ENCODE measurements at regions not wholly inside any gene's neighbourhood (a gene's known extent, or its start where the extent isn't known, plus 50 kb on each side); places are given as distances from the start of the nearest gene placed in this dataset.

DNA sequence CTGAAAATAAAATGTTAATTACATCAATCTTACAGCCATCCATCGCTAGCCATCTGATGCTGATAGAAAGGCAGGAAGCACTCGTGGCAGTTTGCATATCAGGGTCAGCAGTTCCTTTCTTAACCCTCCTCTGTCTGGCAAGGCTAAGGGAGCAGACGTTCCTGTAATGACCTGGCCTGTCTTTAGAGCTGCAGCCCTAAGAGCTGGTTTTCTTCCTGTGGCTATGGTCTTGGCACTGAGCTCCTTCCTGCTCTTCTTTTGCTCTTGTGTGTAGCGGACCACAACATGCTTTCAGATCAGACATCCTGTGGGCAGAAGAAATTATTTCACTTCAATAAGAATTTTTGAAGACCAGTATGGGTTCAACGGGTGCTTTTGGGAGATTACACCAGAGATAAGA is 170.4 kb downstream of the DAD1 start:
- POLR2A ChIA-PET: no interaction called here
- no peak overlapping the region for H3K4me3 ChIP-seq (ENCODE audit: control extremely low read depth in 1 of 5, extremely low read depth in 1 of 5, insufficient read depth in 1 of 5, low read depth in 2 of 5, low read length in 4 of 5)
- TF ChIP-seq EZH2 (IDR thresholded peaks at IDR 0.05; ENCODE audit: borderline replicate concordance, insufficient read depth, low read depth, low read length, poor library complexity, severe bottlenecking) (no peak), CTCF (IDR thresholded peaks at IDR 0.05) (no peak)
- CTCF ChIA-PET: interaction anchor here (1.0 to 3.3 kb wide), 2 partner anchors 30 to 138 kb away, joined by 3 to 11 read pairs; no protein-coding TSS in a partner anchor
- DNase-seq (no peak), ATAC-seq (ENCODE audit: low read depth) (peak; percentile 15)
- no peaks in the 10 kb centered on the region for H3K9me3 ChIP-seq (ENCODE audit: control extremely low read depth in 1 of 3, control insufficient read depth in 2 of 3, insufficient read depth in 1 of 3, low read length in 2 of 3)
- H3K4me3 Mint-ChIP-seq: peak overlapping the region; percentile 11
- no peak overlapping the region for H3K9ac ChIP-seq (ENCODE audit: low read length)
- H3K4me2 ChIP-seq (replicated peaks; ENCODE audit: low read depth, low read length, poor library complexity, severe bottlenecking): peak overlapping the region; percentile 48
- H3K9me3 Mint-ChIP-seq (ENCODE audit: insufficient read depth): no peaks in the 10 kb centered on the region
- H4K20me1 ChIP-seq (ENCODE audit: control insufficient read depth, insufficient read depth, low read length, poor library complexity, severe bottlenecking): no peaks in the 10 kb centered on the region
- H3K79me2 ChIP-seq (ENCODE audit: control insufficient read depth, insufficient read depth, low read length): no peaks in the 10 kb centered on the region
- no peaks in the 10 kb centered on the region for H3K27me3 ChIP-seq (replicated peaks in 1 of 4; ENCODE audit: control extremely low read depth in 1 of 4, control insufficient read depth in 3 of 4, insufficient read depth in 4 of 4, low read length in 3 of 4)
- no peaks in the 10 kb centered on the region for H3K36me3 ChIP-seq (replicated peaks in 1 of 2; ENCODE audit: control extremely low read depth in 1 of 2, control insufficient read depth in 1 of 2, extremely low read depth in 1 of 2, insufficient read depth in 2 of 2, low read length in 1 of 2)
- H3K27me3 Mint-ChIP-seq: no peaks in the 10 kb centered on the region
- WGBS (ENCODE audit: insufficient coverage): 0% methylated on average over 2 of the region's 5 CpGs
- H3K27ac ChIP-seq (ENCODE audit: low read length in 2 of 2): no peak overlapping the region
- peaks cover 24% of the 10 kb centered on the region in 2 donors for H3K4me1 ChIP-seq (ENCODE audit: control insufficient read depth in 2 of 2, insufficient read depth in 2 of 2, low read length in 2 of 2)
- intact Hi-C loops (cut with micrococcal nuclease): no loop called here
- H3K27ac Mint-ChIP-seq: no peak overlapping the region
- peak overlapping the region; percentile 45 for H2AFZ ChIP-seq (ENCODE audit: insufficient read depth, low read depth, low read length, poor library complexity, severe bottlenecking)
- peaks cover 26% of the 10 kb centered on the region for H3K4me1 Mint-ChIP-seq

DNA sequence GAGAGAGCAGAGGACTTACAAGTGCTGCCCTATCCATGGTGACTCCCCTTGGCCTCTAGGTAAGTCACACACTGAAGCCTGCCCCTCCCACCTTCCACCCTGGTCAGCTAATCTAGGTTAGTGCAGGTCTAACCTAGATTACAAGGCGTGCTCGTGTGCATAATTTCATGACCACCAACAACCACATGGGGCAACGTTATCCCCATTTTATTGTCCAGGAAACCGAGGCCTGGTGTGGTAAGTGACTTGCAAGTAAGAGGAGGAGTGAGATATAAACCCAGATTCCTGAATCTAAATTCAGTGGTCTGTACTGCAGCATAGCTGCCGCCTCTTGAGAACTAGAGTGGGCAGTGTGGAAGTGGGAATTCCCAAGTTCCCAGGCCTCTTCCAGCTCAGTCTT is 171.1 kb downstream of the DAD1 start:
- Histone ChIP-seq H3K36me3 (replicated peaks in 1 of 2; ENCODE audit: control extremely low read depth in 1 of 2, control insufficient read depth in 1 of 2, extremely low read depth in 1 of 2, insufficient read depth in 2 of 2, low read length in 1 of 2) (no peaks in the 10 kb centered on the region), H3K9me3 (ENCODE audit: control extremely low read depth in 1 of 3, control insufficient read depth in 2 of 3, insufficient read depth in 1 of 3, low read length in 2 of 3) (no peaks in the 10 kb centered on the region), H2AFZ (ENCODE audit: insufficient read depth, low read depth, low read length, poor library complexity, severe bottlenecking) (peak overlapping the region; percentile 45), H3K9ac (ENCODE audit: low read length) (no peak overlapping the region), H3K79me2 (ENCODE audit: control insufficient read depth, insufficient read depth, low read length) (no peaks in the 10 kb centered on the region), H3K27ac (ENCODE audit: low read length in 2 of 2) (no peak overlapping the region), H3K4me3 (ENCODE audit: control extremely low read depth in 1 of 5, extremely low read depth in 1 of 5, insufficient read depth in 1 of 5, low read depth in 2 of 5, low read length in 4 of 5) (no peak overlapping the region), H3K4me2 (replicated peaks; ENCODE audit: low read depth, low read length, poor library complexity, severe bottlenecking) (peak overlapping the region; percentile 48), H3K4me1 (ENCODE audit: control insufficient read depth in 2 of 2, insufficient read depth in 2 of 2, low read length in 2 of 2) (peaks cover 24% of the 10 kb centered on the region in 2 donors), H4K20me1 (ENCODE audit: control insufficient read depth, insufficient read depth, low read length, poor library complexity, severe bottlenecking) (no peaks in the 10 kb centered on the region), H3K27me3 (replicated peaks in 1 of 4; ENCODE audit: control extremely low read depth in 1 of 4, control insufficient read depth in 3 of 4, insufficient read depth in 4 of 4, low read length in 3 of 4) (peaks cover 0 to 3% (median 0%) of the 10 kb centered on the region in 4 experiments)
- ChIA-PET CTCF (interaction anchor here (3.3 kb wide), 1 partner anchor 138 kb away, joined by 11 read pairs; no protein-coding TSS in a partner anchor), POLR2A (no interaction called here)
- WGBS (ENCODE audit: insufficient coverage): 89% methylated on average over 1 of the region's 5 CpGs
- peaks cover 26% of the 10 kb centered on the region for H3K4me1 Mint-ChIP-seq
- H3K4me3 Mint-ChIP-seq: no peak overlapping the region
- no peaks in the 10 kb centered on the region for H3K9me3 Mint-ChIP-seq (ENCODE audit: insufficient read depth)
- H3K27me3 Mint-ChIP-seq: no peaks in the 10 kb centered on the region
- ATAC-seq (ENCODE audit: low read depth) (no peak), DNase-seq (no peak)
- H3K27ac Mint-ChIP-seq: no peak overlapping the region
- intact Hi-C loops (cut with micrococcal nuclease): no loop called here
- TF ChIP-seq EZH2 (IDR thresholded peaks at IDR 0.05; ENCODE audit: borderline replicate concordance, insufficient read depth, low read depth, low read length, poor library complexity, severe bottlenecking): no peak
- TF ChIP-seq CTCF (IDR thresholded peaks at IDR 0.05): no peak
